Activated CD8-positive, alpha-beta memory T cell treated with anti-CD3 and anti-CD28 coated beads, Interleukin-2, amount 10 ng/mL, durations not matched to agents 7 days and 5 days (primary cell): ENCODE measurements at regions not wholly inside any gene's neighbourhood (a gene's known extent, or its start where the extent isn't known, plus 50 kb on each side); places are given as distances from the start of the nearest gene placed in this dataset.
A peak's percentile ranks its signal among the peaks of the same experiment; 100 is the strongest.

ENCODE experiments used
- ATAC-seq: fragments of 150-1000 bp; cut with Tn5 transposase; one replicate; pipeline ENCODE4 v1.10.0; 2021; ENCODE audit warnings: moderate library complexity
- CTCF ChIA-PET: fragments of 350-600 bp; sonication (Branson Sonifier 250); formaldehyde crosslinking; loops from one replicate; lab custom pipeline; 2021; ENCODE audit warnings: antibody characterized with exemption; lab: Charles Lee
- DNase-seq: peaks from one replicate; pipeline ENCODE4 v3.0.0-alpha.2; 2020
- H3K27ac Mint-ChIP-seq: one replicate; pipeline ENCODE4 v1.8.0; 2021; ENCODE audit warnings: mild to moderate bottlenecking, mixed read lengths
- H3K27me3 Mint-ChIP-seq: one replicate; pipeline ENCODE4 v1.8.0; 2021; ENCODE audit warnings: mixed read lengths
- H3K36me3 Mint-ChIP-seq: one replicate; pipeline ENCODE4 v1.8.0; 2021; ENCODE audit warnings: mild to moderate bottlenecking, mixed read lengths
- H3K4me1 Mint-ChIP-seq: one replicate; pipeline ENCODE4 v1.8.0; 2021; ENCODE audit warnings: mixed read lengths
- H3K4me3 Mint-ChIP-seq: one replicate; pipeline ENCODE4 v1.8.0; 2021; ENCODE audit warnings: mild to moderate bottlenecking, moderate library complexity, mixed read lengths
- H3K9me3 Mint-ChIP-seq: one replicate; pipeline ENCODE4 v1.8.0; 2022; ENCODE audit warnings: low read depth, mixed read lengths

GRCh38 chr4:183763990-183764754 lies 105.1 kb downstream of the TRAPPC11 start:
- Mint-ChIP-seq H3K27ac (no peak overlapping the region), H3K4me3 (no peak overlapping the region), H3K27me3 (peaks cover 29% of the 10 kb centered on the region), H3K9me3 (no peaks in the 10 kb centered on the region), H3K4me1 (no peaks in the 10 kb centered on the region), H3K36me3 (no peaks in the 10 kb centered on the region)
- no peak for DNase-seq
- CTCF ChIA-PET: no interaction called here
- ATAC-seq: no peak

- ATAC-seq (no peak), DNase-seq (no peak)
- Mint-ChIP-seq H3K4me1 (no peaks in the 10 kb centered on the region), H3K36me3 (no peaks in the 10 kb centered on the region), H3K4me3 (no peak overlapping the region), H3K27ac (no peak overlapping the region), H3K27me3 (peaks cover 24% of the 10 kb centered on the region), H3K9me3 (no peaks in the 10 kb centered on the region)
- CTCF ChIA-PET: no interaction called here
These were observed 106.3 kb downstream of the TRAPPC11 start for GRCh38 chr4:183765251-183765911.

- H3K4me1 Mint-ChIP-seq: no peaks in the 10 kb centered on the region
- ATAC-seq (no peak), DNase-seq (no peak)
- H3K4me3 Mint-ChIP-seq: no peak overlapping the region
- peaks cover 23% of the 10 kb centered on the region for H3K27me3 Mint-ChIP-seq
- H3K27ac Mint-ChIP-seq: no peak overlapping the region
- CTCF ChIA-PET: no interaction called here
- H3K36me3 Mint-ChIP-seq: no peaks in the 10 kb centered on the region
- no peaks in the 10 kb centered on the region for H3K9me3 Mint-ChIP-seq
These were observed 107.0 kb downstream of the TRAPPC11 start for GRCh38 chr4:183766140-183766539.

- Mint-ChIP-seq H3K27ac (no peak overlapping the region), H3K36me3 (no peaks in the 10 kb centered on the region), H3K4me3 (no peak overlapping the region), H3K9me3 (no peaks in the 10 kb centered on the region), H3K4me1 (no peaks in the 10 kb centered on the region), H3K27me3 (peaks cover 2% of the 10 kb centered on the region)
- no peak for DNase-seq
- CTCF ChIA-PET: no interaction called here
- ATAC-seq: no peak
These were observed 111.8 kb downstream of the TRAPPC11 start for GRCh38 chr4:183770906-183771305.

GRCh38 chr4:183772361-183772760 lies 113.3 kb downstream of the TRAPPC11 start:
- ATAC-seq (no peak), DNase-seq (no peak)
- peaks cover 3% of the 10 kb centered on the region for H3K27me3 Mint-ChIP-seq
- H3K9me3 Mint-ChIP-seq: no peaks in the 10 kb centered on the region
- H3K4me3 Mint-ChIP-seq: no peak overlapping the region
- no peaks in the 10 kb centered on the region for H3K4me1 Mint-ChIP-seq
- no peaks in the 10 kb centered on the region for H3K36me3 Mint-ChIP-seq
- no peak overlapping the region for H3K27ac Mint-ChIP-seq
- CTCF ChIA-PET: no interaction called here

- no peaks in the 10 kb centered on the region for H3K4me1 Mint-ChIP-seq
- CTCF ChIA-PET: no interaction called here
- no peak overlapping the region for H3K4me3 Mint-ChIP-seq
- H3K9me3 Mint-ChIP-seq: no peaks in the 10 kb centered on the region
- H3K36me3 Mint-ChIP-seq: no peaks in the 10 kb centered on the region
- no peak for ATAC-seq
- H3K27ac Mint-ChIP-seq: no peak overlapping the region
- DNase-seq: no peak
- peaks cover 3% of the 10 kb centered on the region for H3K27me3 Mint-ChIP-seq
These were observed 114.7 kb downstream of the TRAPPC11 start for GRCh38 chr4:183773790-183774189.

- Mint-ChIP-seq H3K36me3 (no peaks in the 10 kb centered on the region), H3K27me3 (peaks cover 24% of the 10 kb centered on the region), H3K4me1 (no peaks in the 10 kb centered on the region), H3K9me3 (no peaks in the 10 kb centered on the region), H3K27ac (no peak overlapping the region), H3K4me3 (no peak overlapping the region)
- CTCF ChIA-PET: no interaction called here
- no peak for ATAC-seq
- no peak for DNase-seq
These were observed 121.8 kb upstream of the STOX2 start for GRCh38 chr4:183783306-183783705.

- DNase-seq: no peak
- H3K4me1 Mint-ChIP-seq: no peaks in the 10 kb centered on the region
- CTCF ChIA-PET: no interaction called here
- no peaks in the 10 kb centered on the region for H3K36me3 Mint-ChIP-seq
- ATAC-seq: no peak
- no peak overlapping the region for H3K4me3 Mint-ChIP-seq
- no peak overlapping the region for H3K27ac Mint-ChIP-seq
- H3K27me3 Mint-ChIP-seq: peaks cover 24% of the 10 kb centered on the region
- no peaks in the 10 kb centered on the region for H3K9me3 Mint-ChIP-seq
These were observed 121.0 kb upstream of the STOX2 start for GRCh38 chr4:183783991-183784553.

GRCh38 chr4:183788308-183788905 lies 116.7 kb upstream of the STOX2 start:
- H3K27me3 Mint-ChIP-seq: peaks cover 20% of the 10 kb centered on the region
- no peak for DNase-seq
- H3K9me3 Mint-ChIP-seq: no peaks in the 10 kb centered on the region
- no peak for ATAC-seq
- no peaks in the 10 kb centered on the region for H3K36me3 Mint-ChIP-seq
- H3K4me3 Mint-ChIP-seq: no peak overlapping the region
- no peaks in the 10 kb centered on the region for H3K4me1 Mint-ChIP-seq
- CTCF ChIA-PET: no interaction called here
- H3K27ac Mint-ChIP-seq: no peak overlapping the region

- DNase-seq (no peak), ATAC-seq (no peak)
- H3K4me1 Mint-ChIP-seq: no peaks in the 10 kb centered on the region
- H3K27ac Mint-ChIP-seq: no peak overlapping the region
- CTCF ChIA-PET: no interaction called here
- no peak overlapping the region for H3K4me3 Mint-ChIP-seq
- H3K36me3 Mint-ChIP-seq: no peaks in the 10 kb centered on the region
- peaks cover 28% of the 10 kb centered on the region for H3K27me3 Mint-ChIP-seq
- H3K9me3 Mint-ChIP-seq: no peaks in the 10 kb centered on the region
These were observed 115.5 kb upstream of the STOX2 start for GRCh38 chr4:183789657-183790056.

GRCh38 chr4:183790661-183791060 lies 114.4 kb upstream of the STOX2 start:
- H3K27me3 Mint-ChIP-seq: peaks cover 36% of the 10 kb centered on the region
- CTCF ChIA-PET: no interaction called here
- no peak overlapping the region for H3K4me3 Mint-ChIP-seq
- H3K36me3 Mint-ChIP-seq: no peaks in the 10 kb centered on the region
- H3K9me3 Mint-ChIP-seq: no peaks in the 10 kb centered on the region
- DNase-seq (no peak), ATAC-seq (no peak)
- H3K4me1 Mint-ChIP-seq: no peaks in the 10 kb centered on the region
- no peak overlapping the region for H3K27ac Mint-ChIP-seq

- H3K27me3 Mint-ChIP-seq: peaks cover 73% of the 10 kb centered on the region
- no peak overlapping the region for H3K27ac Mint-ChIP-seq
- ATAC-seq (no peak), DNase-seq (no peak)
- no peaks in the 10 kb centered on the region for H3K9me3 Mint-ChIP-seq
- peaks cover 14% of the 10 kb centered on the region for H3K4me1 Mint-ChIP-seq
- CTCF ChIA-PET: interaction anchor here (0.6 kb wide), 1 partner anchor 1647 kb away, joined by 6 read pairs; no protein-coding TSS in a partner anchor
- H3K4me3 Mint-ChIP-seq: peak overlapping the region; percentile 25
- peaks cover 4% of the 10 kb centered on the region for H3K36me3 Mint-ChIP-seq
These were observed 108.1 kb upstream of the STOX2 start for GRCh38 chr4:183797011-183797444.

GRCh38 chr4:183797445-183798300 lies 107.4 kb upstream of the STOX2 start:
- DNase-seq: no peak
- no peak overlapping the region for H3K27ac Mint-ChIP-seq
- peaks cover 14% of the 10 kb centered on the region for H3K4me1 Mint-ChIP-seq
- H3K27me3 Mint-ChIP-seq: peaks cover 74% of the 10 kb centered on the region
- no peaks in the 10 kb centered on the region for H3K9me3 Mint-ChIP-seq
- peak; percentile 61 for ATAC-seq
- CTCF ChIA-PET: interaction anchor here (0.6 kb wide), 1 partner anchor 1646 kb away, joined by 6 read pairs; no protein-coding TSS in a partner anchor
- H3K36me3 Mint-ChIP-seq: peaks cover 4% of the 10 kb centered on the region
- H3K4me3 Mint-ChIP-seq: peak overlapping the region; percentile 40
